GM18508 (cell line): ENCODE measurements at regions not wholly inside any gene's neighbourhood (a gene's known extent, or its start where the extent isn't known, plus 50 kb on each side); places are given as distances from the start of the nearest gene placed in this dataset.

ENCODE experiments used
- ATAC-seq: cut with Tn5 transposase; IDR thresholded peaks from one replicate; pipeline ENCODE4 v1.9.1; 2021; ENCODE audit warnings: moderate number of reproducible peaks; ENCODE audit not compliant: insufficient read depth, unreplicated experiment

DNA sequence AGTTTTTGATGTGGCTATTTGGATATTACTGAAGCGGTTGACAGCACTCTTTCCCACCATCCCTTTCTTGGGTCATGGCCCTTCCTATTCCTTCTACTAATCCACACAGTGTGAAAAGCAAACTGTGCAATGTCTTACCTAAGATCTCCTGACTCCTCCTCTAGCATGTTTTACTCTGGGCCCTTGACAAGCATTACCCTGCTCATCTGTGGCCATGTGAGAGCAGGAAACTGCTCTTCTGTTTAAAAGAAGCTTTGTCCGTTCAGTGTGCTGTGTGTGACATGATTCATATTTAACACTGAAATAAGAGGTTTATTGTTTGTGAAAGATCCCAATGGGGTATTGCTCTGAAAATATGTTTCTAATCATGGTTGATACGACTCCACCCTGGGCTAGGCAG is 1022.5 kb downstream of the AACS start:
- no peak for ATAC-seq

DNA sequence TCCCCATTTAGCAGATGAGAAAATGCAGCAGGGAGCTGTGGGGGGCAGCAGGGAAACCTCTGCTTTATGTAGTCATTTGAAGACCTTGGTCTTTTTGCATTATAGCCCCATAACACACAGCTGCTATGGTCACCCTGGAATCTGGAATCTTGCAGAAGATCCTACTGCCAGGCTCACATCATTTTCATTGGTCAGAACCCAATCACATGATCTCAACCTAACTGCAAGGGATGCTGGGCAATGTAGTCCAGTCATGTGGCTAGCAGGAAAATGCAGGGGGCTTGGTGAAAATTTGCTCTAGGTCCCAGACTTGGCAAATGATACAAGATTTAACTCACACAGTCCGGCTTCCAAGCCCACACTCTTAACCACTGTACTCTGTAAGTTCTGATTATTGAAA is 1028.7 kb downstream of the AACS start:
- ATAC-seq: no peak

DNA sequence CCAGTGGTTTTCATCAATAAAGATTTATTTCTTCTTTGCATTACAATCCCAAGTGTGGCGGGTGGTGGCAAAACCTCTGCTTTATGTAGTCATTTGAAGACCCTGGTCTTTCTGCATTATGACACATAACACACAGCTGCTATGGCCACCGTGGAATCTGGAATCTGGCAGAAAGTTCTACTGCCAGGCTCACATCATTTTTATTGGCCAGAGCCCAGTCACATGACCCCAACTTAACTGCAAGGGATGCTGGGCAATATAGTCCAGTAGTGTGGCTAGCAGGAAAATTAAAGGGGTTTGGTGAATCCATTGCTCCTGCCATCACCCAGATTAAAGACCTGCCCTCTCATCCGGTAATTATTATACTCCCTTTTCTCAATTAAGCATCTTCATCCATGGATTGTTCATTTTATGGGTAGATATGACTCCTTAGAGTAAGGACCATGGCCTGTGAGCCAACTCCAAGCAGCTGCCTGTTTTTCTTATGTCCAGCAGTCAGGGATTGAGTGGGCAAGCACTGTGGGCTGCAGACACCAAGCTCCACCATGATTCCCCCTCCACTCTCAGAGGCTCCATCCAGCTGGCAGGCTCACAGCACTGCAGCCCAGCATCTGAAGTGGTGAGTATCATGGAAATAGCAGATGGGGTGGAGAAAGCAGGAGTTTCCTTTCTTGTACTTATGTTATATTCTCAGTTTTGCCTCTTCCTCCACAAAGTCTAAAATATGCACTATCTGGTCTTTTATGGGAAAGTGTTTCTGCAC is 1030.7 kb downstream of the AACS start:
- ATAC-seq: no peak

DNA sequence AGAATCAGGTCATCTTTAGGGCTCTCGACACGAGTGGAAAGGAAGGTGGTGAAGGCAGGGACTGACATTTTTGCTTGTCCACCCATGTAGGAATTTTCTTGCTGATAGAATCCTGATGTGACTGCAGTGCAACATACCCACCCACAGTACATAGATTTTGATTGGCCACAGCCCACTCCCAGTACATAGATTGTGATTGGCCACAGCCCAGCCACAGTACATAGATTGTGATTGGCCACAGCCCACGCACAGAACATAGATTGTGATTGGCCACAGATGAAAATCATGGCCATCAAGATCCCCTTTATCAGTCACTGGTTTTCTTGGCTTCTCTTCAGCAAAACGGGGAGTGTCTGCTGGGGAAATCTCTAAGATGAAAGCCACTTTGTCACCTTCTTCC is 1041.5 kb downstream of the AACS start:
- no peak for ATAC-seq

DNA sequence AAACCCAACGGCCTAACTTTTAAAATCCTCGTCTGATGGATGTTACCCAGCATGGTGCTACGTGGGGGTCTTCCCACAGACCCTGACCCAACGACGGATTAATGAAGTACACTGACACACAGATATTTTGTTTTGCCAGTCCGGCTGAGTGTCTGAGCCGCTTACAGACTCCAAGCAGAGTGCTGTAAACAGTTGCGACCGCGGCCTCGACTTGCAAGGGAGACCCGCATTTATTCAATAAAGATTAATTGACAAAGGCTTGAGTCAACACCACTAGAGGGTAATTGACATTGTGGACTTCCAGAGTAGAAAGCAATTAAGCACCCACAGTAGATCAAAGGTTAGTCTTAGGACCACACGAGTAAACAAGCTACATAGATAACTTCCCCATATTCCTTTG is 1042.4 kb downstream of the AACS start:
- ATAC-seq: no peak

DNA sequence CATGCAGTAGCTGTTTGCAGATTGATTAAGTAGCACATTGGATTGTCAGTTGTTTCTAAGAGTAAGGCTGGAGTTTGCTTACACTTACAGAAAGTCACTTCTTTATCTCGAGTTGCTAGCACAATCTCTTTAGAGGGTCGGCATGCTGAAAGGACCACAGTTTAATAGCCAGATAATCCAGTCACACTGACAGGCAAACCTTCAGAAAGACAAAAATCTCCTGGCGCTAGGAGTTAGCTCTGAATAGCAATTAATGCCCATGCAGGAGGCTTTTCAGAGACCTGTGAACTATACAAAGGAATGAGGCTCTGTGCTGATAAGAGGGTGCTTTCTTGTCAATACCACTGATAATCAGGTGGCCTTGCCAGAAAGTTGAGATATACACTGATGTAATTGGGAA is 1043.0 kb downstream of the AACS start:
- no peak for ATAC-seq

DNA sequence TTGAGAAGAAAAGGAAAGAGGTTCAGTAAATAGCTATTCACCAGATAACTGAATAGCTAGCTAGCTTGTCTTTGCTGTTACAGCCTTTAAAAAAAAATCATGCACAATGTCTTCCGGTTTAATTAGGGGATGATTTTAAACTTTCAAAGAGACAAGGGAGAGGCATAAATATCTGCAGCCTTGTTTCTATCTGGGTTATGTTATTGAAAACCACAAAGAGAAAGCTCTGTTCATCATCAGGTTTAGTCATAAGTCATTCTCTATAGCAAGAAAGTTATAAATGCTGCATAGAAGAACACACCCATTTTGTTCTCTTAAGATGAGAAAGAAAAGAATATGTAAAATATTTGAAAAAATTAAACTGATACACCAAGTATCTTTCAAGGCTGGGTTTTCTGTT is 1046.9 kb downstream of the AACS start:
- ATAC-seq: no peak

DNA sequence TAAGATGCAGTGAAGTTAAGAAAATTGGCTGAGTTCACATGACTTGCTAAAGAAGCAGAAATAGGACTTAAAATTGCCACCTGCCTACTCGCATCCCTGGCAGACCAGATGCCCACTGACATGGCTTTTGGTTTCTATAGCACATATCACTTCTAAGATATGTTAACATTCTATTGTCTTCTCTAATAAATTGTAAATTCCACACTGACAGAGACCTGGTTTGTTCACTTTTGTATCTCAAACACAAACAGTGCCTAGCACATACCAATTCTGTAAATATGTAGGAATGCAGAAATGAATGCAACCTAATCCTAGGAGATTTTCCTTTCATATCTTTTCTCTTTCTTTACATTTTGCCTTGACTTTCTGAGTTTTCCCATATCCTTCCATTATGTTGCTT is 1047.6 kb downstream of the AACS start:
- ATAC-seq: no peak

DNA sequence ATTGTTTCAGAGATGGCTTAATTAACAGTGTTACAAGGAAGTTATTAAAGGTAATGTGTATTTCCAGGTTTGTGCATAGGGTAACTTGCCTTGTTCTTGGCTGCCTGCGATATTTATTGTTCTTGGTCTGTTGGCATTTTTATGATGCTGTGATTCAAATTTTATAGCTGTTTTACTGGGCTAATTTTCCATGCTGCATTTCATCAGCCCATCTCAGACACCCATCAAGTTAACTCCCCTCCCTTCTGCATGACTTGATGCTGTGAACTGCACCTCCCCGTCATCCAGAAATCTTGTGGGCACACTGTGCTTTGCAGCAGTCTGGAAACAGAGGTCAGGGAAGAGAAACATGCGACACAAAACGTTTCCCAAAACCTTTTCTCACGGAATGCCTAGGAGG is 1049.2 kb downstream of the AACS start:
- no peak for ATAC-seq

DNA sequence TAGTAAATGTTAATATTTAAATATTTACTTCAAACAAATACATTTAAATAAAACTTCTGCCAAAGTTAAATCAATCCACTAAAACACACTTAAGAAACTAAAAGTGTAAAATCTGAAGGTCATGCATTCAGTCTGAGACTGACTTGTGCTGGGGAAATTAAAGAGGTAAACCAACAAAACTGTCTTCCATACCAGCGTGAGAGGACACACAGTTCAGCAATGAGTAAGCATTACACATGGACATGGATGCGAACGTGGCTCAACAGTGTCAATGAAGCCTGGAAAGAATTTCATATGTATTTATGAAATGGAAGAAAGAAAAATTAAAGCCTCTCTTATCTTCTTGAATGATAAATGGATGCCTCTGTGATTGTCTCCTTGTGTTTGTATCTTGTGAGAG is 1052.3 kb downstream of the AACS start:
- no peak for ATAC-seq

DNA sequence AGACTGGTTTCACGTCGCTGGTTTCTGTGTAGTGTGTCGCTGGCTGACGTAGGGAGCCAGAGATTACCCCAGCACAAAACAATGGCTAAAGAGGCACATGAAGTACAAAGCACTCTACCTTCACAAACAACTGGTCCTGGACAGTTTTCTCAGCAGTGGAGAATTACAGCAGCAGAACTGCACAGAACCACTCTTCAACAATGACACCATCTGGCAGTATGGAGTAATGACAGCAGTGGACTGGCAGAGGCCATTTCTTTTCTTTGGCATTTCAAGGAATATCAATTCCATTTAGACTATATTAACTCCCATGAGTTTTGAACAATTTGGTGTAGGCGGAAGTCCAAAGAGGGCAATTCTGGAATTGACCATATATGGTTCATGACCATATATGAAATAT is 1074.1 kb downstream of the AACS start:
- no peak for ATAC-seq

DNA sequence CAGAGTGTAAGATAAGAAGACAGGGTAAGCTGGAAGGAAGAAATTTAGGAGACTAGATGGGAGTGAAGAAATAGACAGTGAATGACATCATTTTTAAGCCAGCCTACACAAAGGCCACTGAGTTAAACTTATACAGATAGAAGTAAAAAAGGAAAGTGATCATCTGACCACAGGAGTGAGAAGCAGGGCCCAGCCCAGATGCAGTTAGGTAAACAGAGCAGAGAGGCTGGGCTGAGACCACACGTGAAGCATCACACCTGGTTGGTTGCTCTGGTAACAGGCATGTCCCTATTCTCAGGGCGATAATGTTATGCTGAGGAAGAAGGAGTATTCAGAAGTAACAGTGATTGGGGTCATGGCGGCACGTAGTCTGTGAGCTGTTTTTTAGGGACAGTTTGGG is 1079.4 kb downstream of the AACS start:
- no peak for ATAC-seq

DNA sequence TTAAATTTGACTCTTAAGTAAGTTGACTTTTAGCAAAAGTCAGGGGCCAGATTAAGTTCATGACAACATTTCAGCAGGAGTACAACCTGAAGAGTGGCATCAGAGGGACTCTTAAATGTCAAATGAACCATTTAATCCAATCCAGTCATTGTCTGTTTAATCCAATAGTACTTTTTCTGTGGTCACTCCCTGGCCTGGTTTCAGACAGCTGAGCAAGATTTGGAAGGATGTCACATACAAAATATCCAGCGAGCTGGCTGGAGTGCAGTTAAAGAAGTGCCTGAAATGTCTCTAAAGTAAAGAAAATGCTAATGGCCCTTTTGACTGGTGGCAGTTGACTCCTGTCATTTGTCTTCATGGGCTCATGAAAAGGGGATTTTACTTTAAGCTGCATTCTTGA is 1082.1 kb downstream of the AACS start:
- no peak for ATAC-seq

DNA sequence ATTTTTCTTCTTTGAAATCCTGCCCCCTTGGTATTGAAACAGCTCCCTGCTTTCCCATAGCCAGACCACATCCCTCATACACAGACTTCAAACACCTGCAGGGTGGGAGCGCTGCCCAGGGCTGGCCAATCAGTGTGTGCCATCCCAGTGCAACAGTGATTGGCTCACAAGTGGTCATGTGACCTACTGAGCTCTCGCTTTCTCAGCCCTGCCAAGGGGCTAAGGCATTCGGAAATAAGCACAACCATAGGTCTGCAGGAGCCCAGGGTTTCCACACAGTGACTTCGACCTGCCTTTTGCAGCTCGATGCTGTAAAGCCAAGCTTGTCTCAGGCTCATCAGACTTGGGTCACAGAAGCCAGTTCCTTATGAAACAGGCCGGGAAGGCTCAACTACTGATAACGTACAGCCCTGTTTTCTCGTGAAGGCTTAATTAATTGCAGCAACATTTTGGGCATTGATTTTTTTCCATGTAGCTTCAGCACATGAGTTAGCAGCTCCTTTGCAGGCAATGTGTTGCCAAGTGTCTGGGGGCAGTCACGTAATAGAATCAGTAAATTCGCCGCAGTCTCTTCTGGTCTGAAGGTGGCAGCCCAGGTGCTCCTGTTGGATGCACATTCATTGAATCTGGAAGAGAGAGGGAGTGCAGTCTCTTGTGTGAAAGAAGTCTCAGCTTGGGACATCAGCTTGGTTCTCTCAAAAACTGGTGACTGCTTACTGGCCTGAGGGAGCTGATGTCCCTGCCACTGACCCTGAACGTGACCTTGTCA is 1091.8 kb downstream of the AACS start:
- no peak for ATAC-seq

DNA sequence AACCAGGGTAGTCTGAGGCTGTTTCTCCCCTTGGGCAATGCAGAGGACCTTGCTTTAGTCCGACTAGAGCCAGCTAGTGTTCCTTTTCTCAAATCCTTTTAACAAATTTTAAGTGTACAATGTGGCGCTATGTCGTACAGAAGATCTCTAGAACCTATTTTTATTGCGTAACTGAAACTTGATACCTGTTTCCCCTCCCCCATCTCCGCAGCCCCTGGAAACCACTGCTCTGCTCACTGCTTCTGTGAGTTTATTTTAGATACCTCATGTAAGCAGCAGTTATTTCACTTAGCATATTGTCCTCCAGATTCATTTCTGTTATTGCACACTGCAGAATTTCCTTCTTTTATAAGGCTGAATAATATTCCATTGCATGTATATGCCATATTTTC is 1092.3 kb downstream of the AACS start:
- ATAC-seq: no peak

DNA sequence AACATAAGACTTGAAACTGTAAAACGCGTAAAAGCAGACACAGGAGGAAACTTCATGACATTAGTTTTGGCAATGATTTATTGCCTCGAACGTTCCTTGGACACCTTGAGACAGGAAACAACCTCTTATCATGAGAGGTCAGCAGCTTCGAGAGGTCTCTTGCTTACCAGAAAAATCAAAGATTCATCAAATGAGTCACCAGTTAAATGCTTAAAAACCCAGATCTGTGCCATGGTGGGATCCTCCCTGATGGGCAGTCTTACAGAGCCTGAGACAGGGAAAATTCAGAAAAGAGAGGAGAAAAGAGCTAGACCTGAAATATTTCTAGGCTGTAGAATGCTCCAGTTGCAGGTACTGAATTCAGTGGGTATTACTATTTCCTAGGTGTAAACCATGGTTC is 1093.9 kb downstream of the AACS start:
- no peak for ATAC-seq

DNA sequence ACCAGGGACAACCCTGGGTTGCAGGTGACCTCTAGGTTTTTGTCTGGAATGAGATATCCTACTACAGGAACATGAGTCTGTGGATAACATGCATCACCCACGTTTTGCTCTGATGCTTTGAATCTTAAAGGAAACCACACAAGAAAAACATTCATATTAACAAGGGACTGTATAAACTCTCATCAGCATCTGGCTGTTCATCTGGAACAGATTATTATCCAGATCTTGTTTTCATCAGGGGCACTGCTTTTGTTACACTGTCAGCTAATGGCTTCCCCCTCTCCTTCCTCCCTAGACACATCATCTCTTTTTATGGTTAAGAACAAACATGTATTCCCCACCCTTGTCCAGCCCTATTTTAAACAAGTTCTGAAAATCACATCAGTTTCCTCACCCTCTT is 1095.7 kb downstream of the AACS start:
- no peak for ATAC-seq

DNA sequence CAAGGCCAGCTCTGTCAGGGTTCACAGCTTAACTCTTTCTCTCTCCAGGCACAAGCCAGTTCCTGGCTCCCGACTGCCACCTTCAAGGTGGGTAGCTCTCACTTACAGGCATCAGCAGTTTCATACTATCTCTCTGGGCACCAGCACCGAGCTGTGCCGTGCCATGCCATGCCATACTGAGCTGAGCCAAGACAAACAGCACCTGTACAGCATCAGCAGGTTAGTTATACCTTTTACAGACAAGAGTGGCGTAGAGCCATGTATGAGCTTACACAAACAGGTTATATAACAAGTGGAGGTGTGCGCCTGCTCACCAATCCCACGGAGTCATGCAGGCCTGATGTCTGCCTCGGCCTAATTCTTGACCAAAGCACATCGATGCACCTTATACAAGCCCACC is 1098.7 kb downstream of the AACS start:
- ATAC-seq: no peak

DNA sequence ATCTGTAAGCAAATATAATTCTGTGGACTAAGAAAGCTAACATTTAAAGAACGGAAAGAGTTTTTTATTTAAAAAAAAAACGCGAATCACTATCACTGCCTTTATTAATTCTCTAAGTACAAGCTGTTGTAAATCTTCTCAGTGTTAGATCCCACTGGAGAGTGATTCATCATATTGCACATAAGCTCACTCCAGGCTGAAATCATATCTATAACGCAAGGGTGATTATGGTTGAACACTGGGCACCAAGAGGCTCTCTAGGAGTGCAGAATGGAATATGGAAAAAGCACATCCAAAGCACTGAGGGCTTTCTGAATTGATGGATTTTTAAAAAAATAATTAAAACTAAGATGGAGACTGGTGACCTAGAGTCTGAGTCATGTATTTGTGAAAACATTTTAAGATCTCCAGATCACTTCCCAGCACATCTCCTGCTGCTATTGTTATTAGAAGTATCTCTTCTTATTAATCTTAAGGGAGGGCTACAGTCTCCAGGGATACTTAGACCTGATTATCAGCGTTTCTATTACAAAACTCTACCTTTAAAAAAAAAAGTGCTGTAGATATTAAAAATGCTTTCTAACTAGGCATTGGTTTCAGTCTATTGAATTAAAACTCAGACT is 1106.8 kb downstream of the AACS start:
- ATAC-seq: no peak

DNA sequence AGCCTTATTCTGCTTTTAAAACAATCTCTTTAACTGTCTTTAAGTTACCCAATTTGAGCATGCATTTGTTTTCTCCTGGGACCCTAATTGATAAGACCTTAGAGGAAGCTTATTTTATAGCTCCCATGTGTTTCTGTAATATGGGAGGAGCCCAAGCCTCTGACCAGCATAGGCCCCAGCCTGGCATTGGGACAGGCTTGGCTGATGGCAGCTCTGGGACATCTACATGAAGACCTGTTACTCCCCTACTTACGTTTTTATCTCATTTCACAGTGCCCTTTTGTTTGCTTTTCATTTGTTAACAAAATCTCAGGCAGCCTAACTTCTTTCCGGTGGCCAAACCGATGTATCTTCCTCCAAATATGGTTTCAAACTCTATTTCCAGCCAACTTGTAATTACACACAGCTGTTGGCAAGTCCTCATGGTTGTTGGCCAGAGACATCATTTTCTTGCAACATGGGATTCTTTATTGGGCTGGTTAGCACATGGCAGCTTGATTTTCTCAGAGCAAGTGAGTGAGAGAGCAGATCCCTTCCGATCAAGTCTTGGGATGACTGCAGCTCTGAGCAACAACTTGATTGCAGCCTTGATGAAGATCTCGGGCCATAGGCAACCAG is 1117.5 kb downstream of the AACS start:
- no peak for ATAC-seq

DNA sequence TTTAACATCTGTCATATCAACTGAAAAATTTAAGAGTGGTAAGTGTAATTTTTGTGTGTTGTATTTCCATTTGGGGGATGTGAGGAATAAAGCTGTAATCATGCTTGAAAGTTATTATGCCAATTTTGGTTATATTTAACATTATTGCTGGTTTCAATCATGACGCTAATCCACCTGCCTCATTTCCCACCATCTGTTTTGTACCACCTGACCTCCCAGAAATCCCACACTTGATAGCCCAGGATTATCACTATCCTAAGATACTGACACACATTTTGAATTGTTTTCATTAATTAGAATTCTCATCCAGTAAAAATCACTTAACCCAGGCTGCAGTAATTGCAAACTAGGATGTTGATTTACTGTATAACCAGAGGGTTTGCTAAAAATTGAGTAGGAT is 1119.8 kb downstream of the AACS start:
- no peak for ATAC-seq
